Testis (tissue), 2 donors: ENCODE measurements at regions not wholly inside any gene's neighbourhood (a gene's known extent, or its start where the extent isn't known, plus 50 kb on each side); places are given as distances from the start of the nearest gene placed in this dataset.
"Not testable (repeated sequence)": the region's sequence is repeated elsewhere in the genome, so short reads cannot be mapped to it uniquely, and the experiment has no call there.

Source experiments
- DNase-seq: peaks from one replicate; pipeline ENCODE4 v3.0.0-alpha.2; 2019
- H3K27ac ChIP-seq, 2 donors: fragments of 200-600 bp; sonication (generic); one replicate each; pipeline ENCODE4 v1.5.1; 2019
- H3K27me3 ChIP-seq: fragments of 200-600 bp; sonication (generic); one replicate; pipeline ENCODE4 v1.5.1; 2019
- H3K36me3 ChIP-seq: fragments of 200-600 bp; sonication (generic); one replicate; pipeline ENCODE4 v1.5.1; 2017; ENCODE audit warnings: low read depth; ENCODE audit errors: missing control alignments
- H3K4me1 ChIP-seq: fragments of 200-600 bp; sonication (generic); one replicate; pipeline ENCODE4 v1.5.1; 2019
- H3K4me3 ChIP-seq, 2 donors: fragments of 200-600 bp; sonication (generic); one replicate each; pipeline ENCODE4 v1.5.1; 2017 to 2019
- H3K9me3 ChIP-seq: fragments of 200-600 bp; sonication (generic); one replicate; pipeline ENCODE4 v1.5.1; 2017
- POLR2A ChIP-seq: fragments of 450-650 bp; IDR thresholded peaks from one replicate; pipeline ENCODE4 v1.6.1; 2017; ENCODE audit warnings: antibody characterized with exemption, mild to moderate bottlenecking, moderate library complexity
- WGBS, 2 donors: methylation state at CpG; one replicate each; pipeline ENCODE4 v1.1.5; 2018; 5-methylcytosine and 5-hydroxymethylcytosine counted together
- intact Hi-C: fragments of 100-400 bp; cut with DNase I; formaldehyde crosslinking; loops from one replicate; pipeline ENCODE4 v1.15.1; 2023; ENCODE audit warnings: low total_unique reads
- TF ChIP-seq, protein P1 (sequence below), 3 experiments: fragments of 450-650 bp in 2 of 3; fragments of 200-600 bp in 1 of 3; sonication (generic) in 1 of 3; IDR thresholded peaks; one replicate each; pipeline ENCODE4 v1.5.1; 2016 to 2019; ENCODE audit warnings: antibody characterized with exemption in 3 of 3, mild to moderate bottlenecking in 2 of 3, moderate library complexity in 1 of 3

DNA sequence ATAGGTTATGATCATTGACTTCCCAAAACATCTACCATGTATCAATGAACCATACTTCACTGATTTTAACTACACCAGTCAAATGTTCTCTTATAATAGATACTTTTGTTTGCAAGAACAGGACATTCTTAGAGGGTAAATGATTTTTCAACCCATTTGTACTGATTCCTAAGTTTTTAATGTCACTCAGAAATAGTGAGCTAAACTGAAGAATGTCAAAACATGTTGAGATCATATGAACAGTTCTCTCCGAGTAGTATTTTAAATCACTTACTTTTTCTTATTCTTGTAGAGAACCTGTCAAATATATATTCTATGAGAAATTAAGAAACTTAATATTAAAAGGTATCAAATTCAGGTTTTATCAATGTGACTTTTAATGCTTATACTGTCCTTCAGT is 1362.9 kb upstream of the SLC39A10 start:
- TF ChIP-seq, protein P1, sequence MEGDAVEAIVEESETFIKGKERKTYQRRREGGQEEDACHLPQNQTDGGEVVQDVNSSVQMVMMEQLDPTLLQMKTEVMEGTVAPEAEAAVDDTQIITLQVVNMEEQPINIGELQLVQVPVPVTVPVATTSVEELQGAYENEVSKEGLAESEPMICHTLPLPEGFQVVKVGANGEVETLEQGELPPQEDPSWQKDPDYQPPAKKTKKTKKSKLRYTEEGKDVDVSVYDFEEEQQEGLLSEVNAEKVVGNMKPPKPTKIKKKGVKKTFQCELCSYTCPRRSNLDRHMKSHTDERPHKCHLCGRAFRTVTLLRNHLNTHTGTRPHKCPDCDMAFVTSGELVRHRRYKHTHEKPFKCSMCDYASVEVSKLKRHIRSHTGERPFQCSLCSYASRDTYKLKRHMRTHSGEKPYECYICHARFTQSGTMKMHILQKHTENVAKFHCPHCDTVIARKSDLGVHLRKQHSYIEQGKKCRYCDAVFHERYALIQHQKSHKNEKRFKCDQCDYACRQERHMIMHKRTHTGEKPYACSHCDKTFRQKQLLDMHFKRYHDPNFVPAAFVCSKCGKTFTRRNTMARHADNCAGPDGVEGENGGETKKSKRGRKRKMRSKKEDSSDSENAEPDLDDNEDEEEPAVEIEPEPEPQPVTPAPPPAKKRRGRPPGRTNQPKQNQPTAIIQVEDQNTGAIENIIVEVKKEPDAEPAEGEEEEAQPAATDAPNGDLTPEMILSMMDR (IDR thresholded peaks at IDR 0.05) = no peak
- no peak for TF ChIP-seq POLR2A
- Histone ChIP-seq H3K27me3 (no peaks in the 10 kb centered on the region), H3K9me3 (no peaks in the 10 kb centered on the region), H3K4me1 (no peaks in the 10 kb centered on the region), H3K4me3 (no peak overlapping the region), H3K36me3 (no peaks in the 10 kb centered on the region), H3K27ac (no peak overlapping the region)
- 89 to 91% methylated on average over 1 of the region's 1 CpG for WGBS, 2 donors
- intact Hi-C loops = no loop called here
- DNase-seq = no peak

DNA sequence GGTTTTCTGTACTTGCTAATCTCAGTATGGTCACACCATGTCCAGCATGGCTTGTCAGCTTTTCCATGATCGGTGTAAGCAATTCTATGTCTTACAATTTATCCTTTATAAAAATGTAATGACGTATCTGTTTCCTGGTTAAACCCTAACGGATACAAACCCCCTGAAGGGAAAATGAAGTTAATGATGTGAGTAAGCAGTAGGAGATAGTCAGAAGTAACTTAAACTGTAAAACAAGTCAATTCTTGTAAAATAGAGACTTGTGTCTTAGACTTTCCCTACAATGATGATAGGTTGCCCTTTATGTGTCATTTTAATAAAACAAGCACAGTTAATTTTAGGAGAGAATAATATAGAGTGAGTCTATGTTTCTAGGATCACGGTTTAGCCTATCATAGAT is 1365.9 kb upstream of the SLC39A10 start:
- WGBS, 2 donors = 83 to 93% methylated on average over 4 of the region's 4 CpGs

DNA sequence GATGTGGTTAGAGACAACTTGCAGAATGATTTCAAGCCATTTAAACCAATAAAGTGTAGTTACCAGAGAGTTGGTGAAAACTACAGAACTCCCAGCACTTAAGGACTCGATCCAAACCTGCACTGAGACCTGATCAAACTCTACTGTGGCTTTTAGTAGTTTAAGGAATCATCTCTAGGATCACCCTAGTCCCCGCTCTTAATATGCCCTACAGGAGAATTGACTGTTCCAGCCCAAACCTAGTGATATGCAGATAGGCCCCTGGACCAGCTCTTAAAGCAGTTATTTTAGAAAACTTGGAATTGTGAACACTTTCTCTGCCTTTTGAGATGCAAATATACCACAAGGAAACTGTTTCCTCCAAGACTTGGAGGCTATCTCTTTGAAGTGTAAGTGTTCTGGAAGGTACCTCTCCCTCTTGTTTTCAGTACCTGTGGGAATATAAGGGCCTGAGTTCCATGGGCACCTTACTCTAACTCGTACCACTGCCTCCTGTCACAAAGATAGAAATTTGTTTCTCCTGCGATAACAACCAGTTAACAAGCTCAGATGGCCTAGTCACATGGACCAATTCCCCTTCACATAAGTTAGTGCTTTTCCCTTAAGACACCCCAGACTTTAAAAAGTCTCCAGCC is 1367.2 kb upstream of the SLC39A10 start:
- 79 to 86% methylated on average over 4 of the region's 4 CpGs for WGBS, 2 donors
- intact Hi-C loops = no loop called here
- TF ChIP-seq, protein P1 (IDR thresholded peaks at IDR 0.05) = no peak
- no peak for TF ChIP-seq POLR2A

More for the DNA sequence above, 1365.9 kb upstream of the SLC39A10 start:
- intact Hi-C loops = no loop called here
- Histone ChIP-seq H3K27ac (no peak overlapping the region), H3K4me3 (no peak overlapping the region), H3K4me1 (no peaks in the 10 kb centered on the region), H3K27me3 (no peaks in the 10 kb centered on the region), H3K9me3 (no peaks in the 10 kb centered on the region), H3K36me3 (no peaks in the 10 kb centered on the region)
- TF ChIP-seq, protein P1 (IDR thresholded peaks at IDR 0.05) = no peak
- no peak for TF ChIP-seq POLR2A
- DNase-seq = no peak

DNA sequence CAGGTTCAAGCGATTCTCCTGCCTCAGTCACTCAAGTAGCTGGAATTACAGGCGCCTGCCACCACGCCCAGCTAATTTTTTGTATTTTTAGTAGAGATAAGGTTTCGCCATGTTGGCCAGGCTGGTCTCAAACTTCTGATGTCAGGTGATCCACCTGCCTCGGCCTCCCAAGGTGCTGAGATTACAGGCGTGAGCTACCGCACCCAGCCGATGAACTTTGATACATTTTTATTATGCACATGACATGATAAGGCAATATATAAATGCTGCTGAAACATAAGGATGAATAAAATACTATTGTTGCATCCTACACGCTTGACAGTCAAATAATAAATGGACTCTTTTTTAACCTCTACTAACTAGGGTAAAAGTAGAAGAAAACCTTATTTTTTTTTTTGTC is 1380.4 kb upstream of the SLC39A10 start:
- H3K9me3 ChIP-seq, intact Hi-C loops: not testable (repeated sequence)
- 91 to 93% methylated on average over 9 of the region's 9 CpGs for WGBS, 2 donors

More for the DNA sequence above, 1367.2 kb upstream of the SLC39A10 start:
- Histone ChIP-seq H3K4me3 (no peak overlapping the region), H3K27me3 (no peaks in the 10 kb centered on the region), H3K4me1 (no peaks in the 10 kb centered on the region), H3K27ac (no peak overlapping the region), H3K9me3 (no peaks in the 10 kb centered on the region), H3K36me3 (no peaks in the 10 kb centered on the region)
- DNase-seq = no peak

DNA sequence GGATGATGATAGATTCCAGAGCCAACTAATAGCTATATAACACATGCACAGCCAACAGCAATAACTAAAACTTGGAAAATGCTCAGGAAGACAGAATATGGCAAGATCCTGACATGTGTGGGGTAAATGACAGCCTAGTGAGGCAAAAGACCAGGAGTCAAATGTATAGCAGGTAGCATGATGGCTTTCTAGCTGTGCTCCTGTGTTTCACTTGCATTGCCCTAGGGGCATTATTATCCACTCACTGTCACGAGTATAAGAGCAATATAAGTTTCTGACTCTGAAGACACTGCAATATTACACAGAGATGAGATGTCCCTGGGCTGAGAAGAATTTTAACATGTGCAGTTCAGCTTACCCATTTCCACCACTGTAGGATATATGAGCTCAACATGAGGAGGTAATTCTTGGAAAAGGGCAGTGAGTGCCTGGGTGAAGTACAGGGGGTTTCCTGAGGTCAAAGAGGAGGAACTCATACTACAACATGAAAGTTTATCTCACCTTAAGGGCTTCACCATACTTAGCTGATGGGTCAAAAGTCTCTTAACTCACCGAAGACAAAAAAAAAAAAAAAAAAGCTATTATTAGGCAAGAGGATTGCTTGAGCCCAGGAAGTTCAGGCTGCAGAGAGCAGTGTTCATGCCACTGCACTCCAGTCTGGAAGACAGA is 1385.6 kb upstream of the SLC39A10 start:
- 63 to 75% methylated on average over 2 of the region's 2 CpGs for WGBS, 2 donors
- Histone ChIP-seq H3K4me1 (no peaks in the 10 kb centered on the region), H3K4me3 (no peak overlapping the region), H3K27ac (no peak overlapping the region), H3K9me3 (no peaks in the 10 kb centered on the region), H3K36me3 (no peaks in the 10 kb centered on the region), H3K27me3 (no peaks in the 10 kb centered on the region)
- no peak for DNase-seq
- intact Hi-C loops = no loop called here
- TF ChIP-seq, protein P1 (IDR thresholded peaks at IDR 0.05) = no peak
- TF ChIP-seq POLR2A = no peak

More for the DNA sequence above, 1380.4 kb upstream of the SLC39A10 start:
- not testable (repeated sequence) for H3K4me3 ChIP-seq, H3K27ac ChIP-seq, H3K27me3 ChIP-seq, H3K36me3 ChIP-seq, DNase-seq, H3K4me1 ChIP-seq
